CD14-positive monocyte (primary cell): ENCODE measurements at regions not wholly inside any gene's neighbourhood (a gene's known extent, or its start where the extent isn't known, plus 50 kb on each side); places are given as distances from the start of the nearest gene placed in this dataset.

Source experiments
- DNase-seq, 3 donors: peaks; one replicate each; pipeline ENCODE4 v3.0.0-alpha.2; 2011 to 2022
- H2AFZ ChIP-seq: 2 replicates; pipeline ENCODE4 v1.6.0; 2012; ENCODE audit warnings: mild to moderate bottlenecking, low read depth, low read length, inconsistent platforms; ENCODE audit not compliant: insufficient read depth, poor library complexity, severe bottlenecking
- H3K27ac ChIP-seq, 2 donors: 1 replicate in 1 of 2; 2 replicates in 1 of 2; pipeline ENCODE4 v1.5.1; 2012 to 2013; ENCODE audit warnings: low read length in 2 of 2, control low read depth in 1 of 2, inconsistent platforms in 1 of 2, low read depth in 1 of 2, mild to moderate bottlenecking in 1 of 2
- H3K27me3 ChIP-seq, 2 donors: one replicate each; pipeline versions ENCODE4 v1.6.0 to v1.6.1; 2011 to 2013; ENCODE audit warnings: low read length in 2 of 2; ENCODE audit not compliant: control insufficient read depth in 2 of 2, insufficient read depth in 2 of 2
- H3K36me3 ChIP-seq, 2 donors: replicated peaks in 1 of 2; 1 replicate in 1 of 2; 2 replicates in 1 of 2; pipeline versions ENCODE4 v1.5.1 to v1.6.1; 2012 to 2013; ENCODE audit warnings: low read length in 2 of 2, control low read depth in 1 of 2, inconsistent platforms in 1 of 2, mild to moderate bottlenecking in 1 of 2; ENCODE audit not compliant: insufficient read depth in 2 of 2, control insufficient read depth in 1 of 2
- H3K4me1 ChIP-seq, 2 donors: 1 replicate in 1 of 2; 2 replicates in 1 of 2; pipeline versions ENCODE4 v1.5.1 to v1.6.1; 2012 to 2013; ENCODE audit warnings: low read length in 2 of 2, control low read depth in 1 of 2, inconsistent platforms in 1 of 2, mild to moderate bottlenecking in 1 of 2, moderate library complexity in 1 of 2; ENCODE audit not compliant: insufficient read depth in 2 of 2, control insufficient read depth in 1 of 2
- H3K4me2 ChIP-seq: replicated peaks from 2 replicates; pipeline ENCODE3; 2012; ENCODE audit warnings: low read length, moderate library complexity, mild to moderate bottlenecking; ENCODE audit not compliant: poor library complexity, severe bottlenecking; ENCODE audit errors: extremely low read depth
- H3K4me3 ChIP-seq, 3 experiments: fragments of 200-600 bp in 1 of 3; sonication (generic) in 1 of 3; replicated peaks in 1 of 3; 1 replicate in 2 of 3; 2 replicates in 1 of 3; pipeline ENCODE4 v1.5.1; 2011 to 2013; ENCODE audit warnings: low read length in 3 of 3, mild to moderate bottlenecking in 3 of 3, control low read depth in 2 of 3, low read depth in 2 of 3, inconsistent platforms in 1 of 3, moderate library complexity in 1 of 3
- H3K79me2 ChIP-seq: 2 replicates; pipeline ENCODE4 v1.6.0; 2012; ENCODE audit warnings: mild to moderate bottlenecking, control low read depth, inconsistent platforms, low read length, moderate library complexity; ENCODE audit not compliant: insufficient read depth
- H3K9ac ChIP-seq: 2 replicates; pipeline ENCODE4 v1.6.0; 2017; ENCODE audit warnings: low read length, mild to moderate bottlenecking; ENCODE audit not compliant: insufficient read depth, poor library complexity, severe bottlenecking
- H3K9me3 ChIP-seq, 2 donors: replicated peaks in 1 of 2; 1 replicate in 1 of 2; 2 replicates in 1 of 2; pipeline versions ENCODE4 v1.5.1 to v1.6.1; 2012 to 2013; ENCODE audit warnings: low read length in 2 of 2, control low read depth in 1 of 2; ENCODE audit not compliant: control insufficient read depth in 1 of 2, insufficient read depth in 1 of 2
- H4K20me1 ChIP-seq: 2 replicates; pipeline ENCODE4 v1.6.0; 2012; ENCODE audit warnings: mild to moderate bottlenecking, low read length, control low read depth, moderate library complexity; ENCODE audit not compliant: insufficient read depth
- H3K27ac Mint-ChIP-seq, 7 donors: one replicate each; pipeline ENCODE4 v1.8.0; 2020; ENCODE audit warnings: mild to moderate bottlenecking in 7 of 7, mixed read lengths in 7 of 7, moderate library complexity in 6 of 7, inconsistent platforms in 2 of 7
- H3K27me3 Mint-ChIP-seq, 3 donors: one replicate each; pipeline ENCODE4 v1.8.0; 2021 to 2022; ENCODE audit warnings: low read depth in 3 of 3, mild to moderate bottlenecking in 3 of 3, mixed read lengths in 3 of 3, moderate library complexity in 3 of 3, inconsistent platforms in 1 of 3
- H3K36me3 Mint-ChIP-seq, 2 donors: one replicate each; pipeline ENCODE4 v1.8.0; 2020; ENCODE audit warnings: mixed read lengths in 2 of 2, inconsistent platforms in 1 of 2, mild to moderate bottlenecking in 1 of 2
- H3K4me1 Mint-ChIP-seq: one replicate; pipeline ENCODE4 v1.8.0; 2020; ENCODE audit warnings: mild to moderate bottlenecking, mixed read lengths
- H3K4me3 Mint-ChIP-seq, 2 donors: one replicate each; pipeline ENCODE4 v1.8.0; 2020; ENCODE audit warnings: mild to moderate bottlenecking in 2 of 2, mixed read lengths in 2 of 2, moderate library complexity in 1 of 2
- H3K9me3 Mint-ChIP-seq, 7 donors: one replicate each; pipeline ENCODE4 v1.8.0; 2020 to 2022; ENCODE audit warnings: mixed read lengths in 7 of 7, mild to moderate bottlenecking in 6 of 7, moderate library complexity in 6 of 7, inconsistent platforms in 2 of 7
- CTCF ChIP-seq: fragments of 200-600 bp; IDR thresholded peaks from one replicate; pipeline ENCODE4 v1.8.0; 2022; ENCODE audit warnings: antibody characterized with exemption, mild to moderate bottlenecking
- WGBS: methylation state at CpG from one replicate; pipeline ENCODE4 v1.1.5; 2013; ENCODE audit warnings: missing lambda C conversion rate; ENCODE audit not compliant: insufficient coverage; 5-methylcytosine and 5-hydroxymethylcytosine counted together
- intact Hi-C, 2 donors: fragments of 100-400 bp; cut with micrococcal nuclease; formaldehyde crosslinking; loops; one replicate each; pipeline versions ENCODE4 v1.15.0 to v1.15.1; 2023

- intact Hi-C loops, result no loop called here
- H3K27ac Mint-ChIP-seq, result no peak overlapping the region
- no peak overlapping the region for H3K27ac ChIP-seq
- H3K4me1 Mint-ChIP-seq, result no peaks in the 10 kb centered on the region
- H3K4me3 Mint-ChIP-seq, result no peak overlapping the region
- H2AFZ ChIP-seq, result no peak overlapping the region
- H3K9me3 ChIP-seq, result peaks cover 0 to 6% of the 10 kb centered on the region in 2 donors
- no peak overlapping the region for H3K4me2 ChIP-seq
- WGBS, result 80% methylated on average over 1 of the region's 2 CpGs
- no peaks in the 10 kb centered on the region for H4K20me1 ChIP-seq
- no peaks in the 10 kb centered on the region for H3K79me2 ChIP-seq
- no peaks in the 10 kb centered on the region for H3K4me1 ChIP-seq
- no peaks in the 10 kb centered on the region for H3K36me3 ChIP-seq
- peaks cover 0 to 3% (median 0%) of the 10 kb centered on the region in 3 donors for H3K27me3 Mint-ChIP-seq
- no peaks in the 10 kb centered on the region for H3K36me3 Mint-ChIP-seq
- no peak overlapping the region for H3K9ac ChIP-seq
- no peak overlapping the region for H3K4me3 ChIP-seq
- H3K9me3 Mint-ChIP-seq, result peaks cover 0 to 5% (median 3%) of the 10 kb centered on the region in 7 donors
- DNase-seq, result no peak
- H3K27me3 ChIP-seq, result no peaks in the 10 kb centered on the region
- no peak for TF ChIP-seq CTCF
Observed at GRCh38 chr5:114174131-114174530, 187.7 kb upstream of the KCNN2 start.

GRCh38 chr5:114174837-114175236, 187.0 kb upstream of the KCNN2 start:
- H4K20me1 ChIP-seq, result no peaks in the 10 kb centered on the region
- H3K27me3 Mint-ChIP-seq, result peaks cover 0 to 3% (median 0%) of the 10 kb centered on the region in 3 donors
- H3K9ac ChIP-seq, result no peak overlapping the region
- H3K4me3 ChIP-seq, result no peak overlapping the region
- H3K79me2 ChIP-seq, result no peaks in the 10 kb centered on the region
- H3K4me3 Mint-ChIP-seq, result no peak overlapping the region
- H3K4me1 Mint-ChIP-seq, result no peaks in the 10 kb centered on the region
- no peak for TF ChIP-seq CTCF
- no CpG with 5 or more reads among the region's 1 CpG for WGBS
- no peaks in the 10 kb centered on the region for H3K4me1 ChIP-seq
- no peak for DNase-seq
- H3K27ac Mint-ChIP-seq, result no peak overlapping the region
- no peak overlapping the region for H3K4me2 ChIP-seq
- peaks cover 0 to 6% of the 10 kb centered on the region in 2 donors for H3K9me3 ChIP-seq
- H3K27ac ChIP-seq, result no peak overlapping the region
- no peaks in the 10 kb centered on the region for H3K36me3 ChIP-seq
- no peaks in the 10 kb centered on the region for H3K36me3 Mint-ChIP-seq
- no peak overlapping the region for H2AFZ ChIP-seq
- intact Hi-C loops, result no loop called here
- H3K9me3 Mint-ChIP-seq, result peaks cover 0 to 5% (median 3%) of the 10 kb centered on the region in 7 donors
- H3K27me3 ChIP-seq, result no peaks in the 10 kb centered on the region
